GM12873 (cell line): ENCODE measurements at regions not wholly inside any gene's neighbourhood (a gene's known extent, or its start where the extent isn't known, plus 50 kb on each side); places are given as distances from the start of the nearest gene placed in this dataset.

Experiments
- TF ChIP-seq, protein P1 (sequence below): IDR thresholded peaks from 2 replicates; pipeline ENCODE4 v1.5.1; 2012; ENCODE audit warnings: low read depth, mild to moderate bottlenecking, moderate library complexity, low read length, control low read depth; ENCODE audit not compliant: insufficient read depth; ENCODE audit errors: missing control alignments

DNA sequence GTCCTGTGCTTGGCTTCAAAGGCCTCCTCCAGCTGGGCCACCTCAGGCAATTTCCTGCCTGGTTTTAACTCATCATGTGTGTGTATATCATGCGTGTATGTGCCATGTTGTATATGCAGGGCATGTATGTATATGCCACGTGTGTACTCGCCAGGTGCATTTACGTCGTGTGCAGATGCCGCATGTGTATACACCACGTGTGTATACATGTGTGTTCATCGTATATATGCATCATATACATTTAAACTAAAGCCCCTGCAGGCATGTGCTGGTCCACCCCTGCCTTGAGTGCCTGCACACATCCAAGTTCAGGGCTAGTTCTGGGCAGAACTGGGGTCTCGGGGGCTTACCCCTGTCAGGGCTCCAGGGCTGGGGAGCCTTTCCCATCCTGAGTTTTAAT is 54.0 kb upstream of the SMOC2 start:
- TF ChIP-seq, protein P1, sequence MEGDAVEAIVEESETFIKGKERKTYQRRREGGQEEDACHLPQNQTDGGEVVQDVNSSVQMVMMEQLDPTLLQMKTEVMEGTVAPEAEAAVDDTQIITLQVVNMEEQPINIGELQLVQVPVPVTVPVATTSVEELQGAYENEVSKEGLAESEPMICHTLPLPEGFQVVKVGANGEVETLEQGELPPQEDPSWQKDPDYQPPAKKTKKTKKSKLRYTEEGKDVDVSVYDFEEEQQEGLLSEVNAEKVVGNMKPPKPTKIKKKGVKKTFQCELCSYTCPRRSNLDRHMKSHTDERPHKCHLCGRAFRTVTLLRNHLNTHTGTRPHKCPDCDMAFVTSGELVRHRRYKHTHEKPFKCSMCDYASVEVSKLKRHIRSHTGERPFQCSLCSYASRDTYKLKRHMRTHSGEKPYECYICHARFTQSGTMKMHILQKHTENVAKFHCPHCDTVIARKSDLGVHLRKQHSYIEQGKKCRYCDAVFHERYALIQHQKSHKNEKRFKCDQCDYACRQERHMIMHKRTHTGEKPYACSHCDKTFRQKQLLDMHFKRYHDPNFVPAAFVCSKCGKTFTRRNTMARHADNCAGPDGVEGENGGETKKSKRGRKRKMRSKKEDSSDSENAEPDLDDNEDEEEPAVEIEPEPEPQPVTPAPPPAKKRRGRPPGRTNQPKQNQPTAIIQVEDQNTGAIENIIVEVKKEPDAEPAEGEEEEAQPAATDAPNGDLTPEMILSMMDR = no peak

DNA sequence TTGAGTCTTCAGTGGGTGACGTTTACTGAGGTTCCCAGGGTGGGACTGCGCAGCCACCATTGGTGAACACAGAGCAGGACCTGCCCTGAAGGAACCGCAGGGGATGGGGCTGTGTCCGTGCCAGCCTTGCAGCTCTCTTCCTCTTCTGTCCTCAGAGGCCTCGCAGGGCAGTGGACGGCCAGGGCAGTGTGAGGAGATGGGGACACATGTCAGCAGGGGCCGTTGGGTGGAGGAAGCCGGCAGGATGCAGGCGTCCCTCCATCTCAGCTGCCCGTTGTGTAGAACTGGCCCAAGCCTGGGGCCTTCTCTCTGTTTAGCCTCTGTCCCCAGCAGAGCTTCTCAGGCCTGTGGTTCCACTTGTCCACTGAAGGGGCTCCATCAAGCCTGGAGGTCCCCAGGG is 53.6 kb upstream of the SMOC2 start:
- TF ChIP-seq, protein P1 = no peak

DNA sequence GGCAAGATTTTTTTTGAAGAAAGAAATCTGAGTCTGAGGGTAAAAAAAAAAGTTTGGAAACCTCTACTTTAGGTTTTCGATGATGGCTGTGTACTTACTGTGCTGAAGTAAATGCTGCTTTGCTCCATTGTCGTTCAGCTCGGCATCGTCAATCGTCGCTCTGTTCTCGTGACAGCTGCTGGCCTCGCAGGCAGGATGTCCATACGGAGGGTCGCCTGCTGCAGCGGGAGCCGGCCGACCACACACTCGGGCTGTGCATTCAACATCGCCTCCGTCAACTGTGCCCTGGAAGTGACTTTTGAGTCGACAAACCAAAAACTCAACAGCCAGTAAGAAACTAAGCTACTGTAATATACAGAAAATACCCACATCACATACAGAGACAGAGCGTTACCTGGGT is 53.1 kb upstream of the SMOC2 start:
- TF ChIP-seq, protein P1 = no peak

DNA sequence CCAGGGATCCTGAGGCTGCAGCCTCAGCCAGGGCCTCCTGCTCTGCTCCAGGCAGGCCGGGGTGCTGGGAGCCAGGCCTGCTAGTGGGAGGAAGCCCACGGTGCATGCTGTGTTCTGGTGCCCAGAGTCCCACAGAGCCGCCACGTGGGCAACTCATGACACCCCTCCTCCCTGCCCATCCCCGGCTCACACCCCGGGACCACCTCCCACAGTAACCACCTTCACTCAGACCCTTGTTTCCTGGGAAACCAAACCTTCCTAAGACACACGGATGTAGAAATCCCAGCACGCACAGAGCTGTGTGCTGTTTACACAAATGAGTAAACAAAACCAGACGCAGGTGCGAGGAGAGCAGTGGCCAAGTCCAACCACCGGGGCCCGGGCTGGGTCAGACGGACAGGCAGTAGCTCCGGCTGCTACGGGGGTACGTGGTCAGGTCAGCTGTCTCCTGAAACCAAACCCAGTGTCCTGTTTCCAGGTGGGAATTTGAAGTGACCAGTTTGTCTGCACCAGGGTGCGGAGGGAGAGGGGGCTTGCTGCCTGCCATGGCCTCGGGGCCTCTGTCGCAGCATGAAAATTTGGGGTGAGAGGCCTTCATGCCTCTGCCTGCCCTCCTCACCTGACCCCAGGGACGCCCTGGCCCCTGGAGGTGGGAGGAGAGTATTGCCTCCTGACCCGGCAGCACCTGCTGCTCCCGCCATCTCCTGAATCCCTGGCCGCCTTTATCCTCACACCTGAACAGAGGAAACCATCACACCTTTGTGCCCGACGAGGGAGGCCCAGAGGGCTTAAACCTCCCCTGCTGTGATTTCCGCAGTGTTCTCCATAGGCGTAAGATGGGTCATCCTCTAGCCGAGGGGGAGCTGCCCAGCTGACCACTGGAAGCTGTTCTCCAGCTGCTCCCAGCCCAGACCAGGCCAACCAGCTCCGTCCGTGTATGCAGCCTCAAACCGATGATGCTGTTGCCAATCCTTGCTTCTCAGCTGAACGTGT is 52.0 kb upstream of the SMOC2 start:
- TF ChIP-seq, protein P1 = no peak

DNA sequence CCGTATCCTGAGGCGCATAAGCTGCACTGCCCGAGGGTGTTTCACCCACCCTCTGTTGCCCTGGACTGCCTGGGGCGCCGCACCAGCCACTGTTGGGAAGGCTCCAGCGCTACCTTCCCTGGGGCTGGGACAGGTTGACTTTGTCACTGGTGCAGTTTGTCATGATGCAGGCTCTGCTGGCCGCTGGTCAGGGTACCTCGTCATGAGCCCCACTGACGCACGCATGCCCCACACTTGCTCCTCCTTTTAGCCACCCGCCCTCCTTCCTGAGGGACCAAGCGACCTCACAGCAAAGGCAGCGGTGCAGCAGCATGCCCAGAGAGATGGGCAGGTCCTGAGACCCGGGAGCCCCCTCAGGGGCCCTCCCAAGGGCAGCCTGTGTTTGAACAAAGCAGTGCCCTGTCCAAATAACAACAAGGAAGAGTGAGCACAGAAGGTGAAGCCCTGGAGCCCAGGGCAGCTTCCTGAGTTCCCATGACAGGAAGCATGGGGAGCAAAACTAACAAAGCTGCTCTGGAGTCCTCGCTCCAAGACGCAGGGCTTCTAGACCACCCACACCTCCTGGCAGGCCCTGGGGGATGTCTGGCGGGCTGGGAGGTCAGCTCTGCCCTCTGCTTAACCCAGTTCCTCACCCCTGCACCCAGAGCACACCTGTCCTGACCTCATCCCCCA is 50.1 kb upstream of the SMOC2 start:
- TF ChIP-seq, protein P1 = no peak
